Neural cell (in vitro differentiated cells): ENCODE measurements at regions not wholly inside any gene's neighbourhood (a gene's known extent, or its start where the extent isn't known, plus 50 kb on each side); places are given as distances from the start of the nearest gene placed in this dataset.

ENCODE experiments used
- CTCF ChIP-seq: fragments of 450-650 bp; IDR thresholded peaks from 2 replicates; pipeline ENCODE4 v1.5.1; 2014; ENCODE audit warnings: antibody characterized with exemption, mild to moderate bottlenecking, moderate library complexity; ENCODE audit not compliant: poor library complexity, severe bottlenecking
- EZH2 ChIP-seq: fragments of 200-600, 300-800 bp; shearing (Covaris generic), sonication (generic); IDR thresholded peaks from 2 replicates; pipeline ENCODE4 v1.6.1; 2014; ENCODE audit warnings: antibody characterized with exemption, low read length, borderline replicate concordance, mild to moderate bottlenecking; ENCODE audit not compliant: insufficient read depth, poor library complexity, severe bottlenecking
- MXI1 ChIP-seq: fragments of 450-650 bp; conservative IDR thresholded peaks from 2 replicates; pipeline ENCODE4 v1.6.1; 2014; ENCODE audit warnings: antibody characterized with exemption, mild to moderate bottlenecking; ENCODE audit not compliant: poor library complexity, severe bottlenecking
- POLR2AphosphoS5 ChIP-seq: IDR thresholded peaks from 2 replicates; pipeline ENCODE4 v1.6.1; 2012
- RAD21 ChIP-seq: fragments of 450-650 bp; conservative IDR thresholded peaks from 2 replicates; pipeline ENCODE4 v1.6.1; 2014; ENCODE audit warnings: antibody characterized with exemption, mild to moderate bottlenecking, moderate library complexity
- SMC3 ChIP-seq: fragments of 450-650 bp; conservative IDR thresholded peaks from 2 replicates; pipeline ENCODE4 v1.6.1; 2014; ENCODE audit warnings: antibody characterized with exemption, mild to moderate bottlenecking, moderate library complexity; ENCODE audit not compliant: poor library complexity
- TAF1 ChIP-seq: IDR thresholded peaks from 2 replicates; pipeline ENCODE4 v1.6.1; 2012; ENCODE audit warnings: low read depth

GRCh38 chr5:159779481-159779880 is 136.8 kb upstream of the ADRA1B start:
- TF ChIP-seq CTCF (no peak), EZH2 (no peak), MXI1 (no peak), SMC3 (no peak), TAF1 (no peak), RAD21 (no peak), POLR2AphosphoS5 (no peak)
